Prostate gland (tissue), 2 donors: ENCODE measurements at regions not wholly inside any gene's neighbourhood (a gene's known extent, or its start where the extent isn't known, plus 50 kb on each side); places are given as distances from the start of the nearest gene placed in this dataset.

Experiments
- DNase-seq: peaks from one replicate; pipeline ENCODE4 v3.0.0-alpha.2; 2019; ENCODE audit warnings: low spot score
- H3K27ac ChIP-seq, 2 donors: fragments of 200-600 bp; sonication (generic); 2 replicates each; pipeline ENCODE4 v1.5.1; 2017 to 2019
- H3K27me3 ChIP-seq: fragments of 200-600 bp; sonication (generic); replicated peaks from 2 replicates; pipeline ENCODE4 v1.5.1; 2019; ENCODE audit not compliant: insufficient read depth
- H3K36me3 ChIP-seq, 2 donors: fragments of 200-600 bp; sonication (generic); 1 replicate in 1 of 2; 2 replicates in 1 of 2; pipeline versions ENCODE4 v1.5.1 to v1.8.1; 2017 to 2019
- H3K4me1 ChIP-seq: fragments of 200-600 bp; sonication (generic); replicated peaks from 2 replicates; pipeline ENCODE4 v1.5.1; 2019
- H3K4me3 ChIP-seq, 2 donors: fragments of 200-600 bp; sonication (generic); 2 replicates each; pipeline ENCODE4 v1.5.1; 2017 to 2019
- H3K9me3 ChIP-seq: fragments of 200-600 bp; sonication (generic); 2 replicates; pipeline ENCODE4 v1.5.1; 2017
- POLR2A ChIP-seq: fragments of 450-650 bp; IDR thresholded peaks from one replicate; pipeline ENCODE4 v1.6.1; 2016; ENCODE audit warnings: antibody characterized with exemption, mild to moderate bottlenecking
- POLR2AphosphoS5 ChIP-seq: sonication (generic); formaldehyde crosslinking; IDR thresholded peaks from one replicate; pipeline ENCODE4 v1.6.1; 2017; ENCODE audit warnings: antibody characterized with exemption
- WGBS: methylation state at CpG from one replicate; pipeline ENCODE4 v1.1.5; 2018; 5-methylcytosine and 5-hydroxymethylcytosine counted together
- intact Hi-C: fragments of 100-400 bp; cut with DNase I; formaldehyde crosslinking; loops from one replicate; pipeline ENCODE4 v1.14.2; 2022
- TF ChIP-seq, protein P1 (sequence below), 4 experiments: fragments of 200-600 bp in 2 of 4; fragments of 450-650 bp in 2 of 4; sonication (generic) in 2 of 4; IDR thresholded peaks; 1 replicate in 3 of 4; 2 replicates in 1 of 4; pipeline ENCODE4 v1.5.1; 2016 to 2019; ENCODE audit warnings: antibody characterized with exemption in 4 of 4, mild to moderate bottlenecking in 2 of 4, moderate library complexity in 2 of 4

GRCh38 chr2:192327576-192327975 lies 132.8 kb upstream of the TMEFF2 start:
- no peaks in the 10 kb centered on the region for H3K27me3 ChIP-seq
- TF ChIP-seq, protein P1, sequence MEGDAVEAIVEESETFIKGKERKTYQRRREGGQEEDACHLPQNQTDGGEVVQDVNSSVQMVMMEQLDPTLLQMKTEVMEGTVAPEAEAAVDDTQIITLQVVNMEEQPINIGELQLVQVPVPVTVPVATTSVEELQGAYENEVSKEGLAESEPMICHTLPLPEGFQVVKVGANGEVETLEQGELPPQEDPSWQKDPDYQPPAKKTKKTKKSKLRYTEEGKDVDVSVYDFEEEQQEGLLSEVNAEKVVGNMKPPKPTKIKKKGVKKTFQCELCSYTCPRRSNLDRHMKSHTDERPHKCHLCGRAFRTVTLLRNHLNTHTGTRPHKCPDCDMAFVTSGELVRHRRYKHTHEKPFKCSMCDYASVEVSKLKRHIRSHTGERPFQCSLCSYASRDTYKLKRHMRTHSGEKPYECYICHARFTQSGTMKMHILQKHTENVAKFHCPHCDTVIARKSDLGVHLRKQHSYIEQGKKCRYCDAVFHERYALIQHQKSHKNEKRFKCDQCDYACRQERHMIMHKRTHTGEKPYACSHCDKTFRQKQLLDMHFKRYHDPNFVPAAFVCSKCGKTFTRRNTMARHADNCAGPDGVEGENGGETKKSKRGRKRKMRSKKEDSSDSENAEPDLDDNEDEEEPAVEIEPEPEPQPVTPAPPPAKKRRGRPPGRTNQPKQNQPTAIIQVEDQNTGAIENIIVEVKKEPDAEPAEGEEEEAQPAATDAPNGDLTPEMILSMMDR (IDR thresholded peaks at IDR 0.05): no peak
- TF ChIP-seq POLR2A (no peak), POLR2AphosphoS5 (no peak)
- H3K9me3 ChIP-seq: no peaks in the 10 kb centered on the region
- H3K36me3 ChIP-seq: no peaks in the 10 kb centered on the region
- intact Hi-C loops: no loop called here
- no peak for DNase-seq
- no peaks in the 10 kb centered on the region for H3K4me1 ChIP-seq
- H3K4me3 ChIP-seq: no peak overlapping the region
- H3K27ac ChIP-seq: no peak overlapping the region
- 61% methylated on average over 1 of the region's 1 CpG for WGBS

DNA sequence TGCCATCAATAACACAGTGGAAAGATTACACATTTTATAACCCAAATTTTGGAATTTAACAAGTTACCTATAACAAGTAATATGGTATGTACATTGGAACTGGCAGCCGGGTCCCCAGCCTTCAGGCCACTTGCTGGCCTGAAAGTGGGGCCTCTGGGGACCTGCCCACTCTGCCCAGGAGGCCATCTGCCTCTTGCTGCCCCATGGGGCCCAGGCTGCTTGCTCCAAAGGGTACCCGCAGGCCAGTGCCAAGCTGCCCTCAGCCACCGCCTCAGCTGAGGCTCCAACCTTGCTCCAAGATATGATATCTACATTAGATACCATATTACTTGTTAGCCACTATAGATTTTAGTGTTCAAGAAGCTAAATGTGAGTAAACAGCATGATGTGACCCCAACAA lies 120.8 kb upstream of the TMEFF2 start:
- TF ChIP-seq POLR2AphosphoS5 (no peak), POLR2A (no peak)
- TF ChIP-seq, protein P1 (IDR thresholded peaks at IDR 0.05): no peak
- no peak overlapping the region for H3K4me3 ChIP-seq
- no peak overlapping the region for H3K27ac ChIP-seq
- WGBS: 100% methylated on average over 3 of the region's 3 CpGs
- H3K36me3 ChIP-seq: no peaks in the 10 kb centered on the region
- no peaks in the 10 kb centered on the region for H3K27me3 ChIP-seq
- intact Hi-C loops: no loop called here
- no peak for DNase-seq
- H3K4me1 ChIP-seq: no peaks in the 10 kb centered on the region
- no peaks in the 10 kb centered on the region for H3K9me3 ChIP-seq

DNA sequence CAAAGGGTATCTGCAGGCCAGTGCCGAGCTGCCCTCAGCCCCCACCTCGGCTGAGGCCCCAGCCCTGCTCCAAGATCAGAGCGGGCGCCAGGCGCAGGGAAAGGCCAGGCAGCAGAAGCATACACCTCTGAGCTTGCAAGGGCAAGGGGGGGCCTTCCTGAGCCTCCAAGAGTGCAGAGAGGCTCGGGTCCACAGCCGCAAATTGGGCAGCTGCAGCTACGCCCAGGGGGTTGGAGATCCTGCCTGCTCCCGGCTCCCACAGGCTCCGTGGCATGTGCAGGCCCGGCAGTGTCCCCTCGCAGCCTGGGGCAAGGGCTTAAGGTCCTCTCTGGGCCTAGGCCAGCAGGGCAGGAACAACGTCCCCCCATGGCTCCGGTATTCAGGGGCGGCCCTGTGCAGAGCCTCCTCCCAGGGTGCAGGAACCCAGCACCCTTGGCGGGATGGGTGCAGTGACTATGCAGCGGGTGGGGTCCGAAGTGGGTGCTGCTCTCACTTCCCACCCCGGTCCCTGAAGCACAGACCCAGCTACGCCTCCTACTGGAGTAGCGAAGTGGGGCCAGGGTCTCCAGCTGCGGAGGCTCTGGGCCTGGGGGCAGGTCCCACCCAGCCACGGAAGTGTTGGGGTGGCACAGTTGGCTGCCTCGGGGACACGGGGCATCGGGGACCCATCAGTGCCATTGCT lies 120.2 kb upstream of the TMEFF2 start:
- intact Hi-C loops: no loop called here
- TF ChIP-seq, protein P1 (IDR thresholded peaks at IDR 0.05): no peak
- TF ChIP-seq POLR2AphosphoS5: no peak
- no peak for TF ChIP-seq POLR2A
- Histone ChIP-seq H3K27ac (no peak overlapping the region), H3K4me3 (no peak overlapping the region), H3K4me1 (no peaks in the 10 kb centered on the region), H3K27me3 (no peaks in the 10 kb centered on the region), H3K9me3 (no peaks in the 10 kb centered on the region), H3K36me3 (no peaks in the 10 kb centered on the region)
- no peak for DNase-seq
- WGBS: 92% methylated on average over 23 of the region's 26 CpGs

DNA sequence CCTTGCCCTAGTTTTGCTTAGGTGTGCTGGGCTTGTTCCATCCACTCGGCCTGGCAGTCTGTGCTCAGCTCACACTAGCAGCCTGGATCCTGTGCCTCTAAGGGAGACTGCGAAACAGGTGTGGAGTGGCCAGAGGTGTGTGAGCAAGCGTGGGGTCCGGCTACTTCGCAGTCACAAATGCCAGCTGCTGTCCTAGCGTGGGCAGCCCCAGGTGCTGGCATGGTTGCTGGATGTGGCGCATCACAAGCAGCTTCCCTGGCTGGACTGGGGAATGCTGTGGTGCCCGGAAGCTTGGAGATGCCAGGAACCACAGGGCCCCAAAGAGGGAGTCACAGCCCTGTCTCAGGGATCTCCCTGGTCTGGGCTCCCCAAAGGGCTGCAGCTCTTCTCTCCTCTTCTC lies 119.0 kb upstream of the TMEFF2 start:
- Histone ChIP-seq H3K27ac (no peak overlapping the region), H3K4me1 (no peaks in the 10 kb centered on the region), H3K27me3 (no peaks in the 10 kb centered on the region), H3K36me3 (no peaks in the 10 kb centered on the region), H3K9me3 (no peaks in the 10 kb centered on the region), H3K4me3 (no peak overlapping the region)
- no peak for DNase-seq
- TF ChIP-seq, protein P1 (IDR thresholded peaks at IDR 0.05): no peak
- TF ChIP-seq POLR2AphosphoS5 (no peak), POLR2A (no peak)
- intact Hi-C loops: no loop called here
- WGBS: 93% methylated on average over 8 of the region's 8 CpGs

DNA sequence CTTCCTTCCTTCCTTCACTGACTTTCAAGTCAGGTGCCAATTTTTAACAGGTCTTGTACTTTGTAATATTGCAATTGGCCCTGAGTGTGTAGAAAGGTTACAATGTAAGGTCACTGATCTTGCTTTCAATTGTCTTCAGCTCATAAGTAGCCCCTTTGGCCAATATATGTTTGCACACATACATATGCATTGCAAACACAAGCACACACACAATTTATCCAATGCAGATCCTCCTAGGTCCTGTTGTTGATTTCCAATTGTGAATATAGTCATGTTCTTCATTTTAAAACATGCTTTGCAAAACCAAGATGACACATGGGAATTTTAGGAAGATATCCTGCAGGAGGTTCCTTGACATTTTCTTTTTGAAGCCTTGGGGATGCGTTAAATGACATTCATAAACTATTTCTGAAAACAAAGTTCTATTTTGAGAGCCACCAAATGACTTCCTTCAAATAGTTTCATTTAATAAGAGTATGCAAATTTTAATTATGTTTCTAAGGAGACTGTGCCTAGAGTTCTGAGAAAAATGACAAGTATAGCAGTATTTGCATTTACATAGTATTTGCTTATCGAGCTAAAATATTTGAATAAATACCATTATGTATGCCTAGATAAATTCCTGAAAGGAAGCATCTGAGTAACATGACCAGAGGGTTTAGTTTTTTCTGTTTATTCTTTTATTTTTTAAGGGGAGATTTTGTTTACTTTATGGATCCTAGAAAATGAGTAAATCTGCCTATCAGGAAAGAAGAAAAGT lies 117.1 kb upstream of the TMEFF2 start:
- TF ChIP-seq POLR2AphosphoS5 (no peak), POLR2A (no peak)
- TF ChIP-seq, protein P1 (IDR thresholded peaks at IDR 0.05): no peak
- Histone ChIP-seq H3K9me3 (no peaks in the 10 kb centered on the region), H3K36me3 (no peaks in the 10 kb centered on the region), H3K27me3 (no peaks in the 10 kb centered on the region), H3K4me1 (no peaks in the 10 kb centered on the region), H3K4me3 (no peak overlapping the region), H3K27ac (no peak overlapping the region)
- 91% methylated on average over 2 of the region's 2 CpGs for WGBS
- intact Hi-C loops: no loop called here
- no peak for DNase-seq
